Parathyroid adenoma (tissue), 2 donors: ENCODE measurements at regions not wholly inside any gene's neighbourhood (a gene's known extent, or its start where the extent isn't known, plus 50 kb on each side); places are given as distances from the start of the nearest gene placed in this dataset.

Source experiments
- H2AFZ ChIP-seq: fragments of 300-600 bp; sonication (generic); one replicate; pipeline ENCODE4 v1.7.0; 2017; ENCODE audit warnings: antibody characterized with exemption, mild to moderate bottlenecking
- H3K27ac ChIP-seq: fragments of 300-600 bp; sonication (generic); one replicate; pipeline ENCODE4 v1.7.0; 2017
- H3K27me3 ChIP-seq: fragments of 300-600 bp; sonication (generic); one replicate; pipeline ENCODE4 v1.7.0; 2017; ENCODE audit warnings: low read length; ENCODE audit not compliant: control insufficient read depth, insufficient read depth
- H3K36me3 ChIP-seq: fragments of 300-600 bp; sonication (generic); one replicate; pipeline ENCODE4 v1.7.0; 2017; ENCODE audit warnings: low read length; ENCODE audit not compliant: control insufficient read depth, insufficient read depth
- H3K4me1 ChIP-seq: fragments of 300-600 bp; sonication (generic); one replicate; pipeline ENCODE4 v1.7.0; 2017; ENCODE audit warnings: control low read depth
- H3K4me2 ChIP-seq: fragments of 300-600 bp; sonication (generic); one replicate; pipeline ENCODE4 v1.7.0; 2017; ENCODE audit warnings: low read length
- H3K4me3 ChIP-seq: fragments of 300-600 bp; sonication (generic); one replicate; pipeline ENCODE4 v1.7.0; 2017; ENCODE audit warnings: low read depth, low read length
- H3K79me2 ChIP-seq: fragments of 300-600 bp; sonication (generic); one replicate; pipeline ENCODE4 v1.7.0; 2017; ENCODE audit warnings: control low read depth
- H3K9ac ChIP-seq: fragments of 300-600 bp; sonication (generic); one replicate; pipeline ENCODE4 v1.7.0; 2017; ENCODE audit warnings: mild to moderate bottlenecking
- H3K9me3 ChIP-seq: fragments of 300-600 bp; sonication (generic); one replicate; pipeline ENCODE4 v1.7.0; 2017; ENCODE audit warnings: low read length; ENCODE audit not compliant: control insufficient read depth
- TF ChIP-seq, protein P1 (sequence below): fragments of 300-600 bp; sonication (generic); IDR thresholded peaks from one replicate; pipeline ENCODE4 v1.7.0; 2017; ENCODE audit warnings: antibody characterized with exemption, mild to moderate bottlenecking
- donor health status: primary hyperparathyroidism.

GRCh38 chr2:35997488-35997887 is 358.1 kb upstream of the CRIM1 start:
- Histone ChIP-seq H3K4me2 (no peak overlapping the region), H3K9ac (no peak overlapping the region), H3K27ac (no peak overlapping the region), H3K36me3 (no peaks in the 10 kb centered on the region), H3K4me3 (no peak overlapping the region), H3K9me3 (no peaks in the 10 kb centered on the region), H3K79me2 (no peaks in the 10 kb centered on the region), H3K4me1 (no peaks in the 10 kb centered on the region), H2AFZ (no peak overlapping the region), H3K27me3 (no peaks in the 10 kb centered on the region)
- TF ChIP-seq, protein P1, sequence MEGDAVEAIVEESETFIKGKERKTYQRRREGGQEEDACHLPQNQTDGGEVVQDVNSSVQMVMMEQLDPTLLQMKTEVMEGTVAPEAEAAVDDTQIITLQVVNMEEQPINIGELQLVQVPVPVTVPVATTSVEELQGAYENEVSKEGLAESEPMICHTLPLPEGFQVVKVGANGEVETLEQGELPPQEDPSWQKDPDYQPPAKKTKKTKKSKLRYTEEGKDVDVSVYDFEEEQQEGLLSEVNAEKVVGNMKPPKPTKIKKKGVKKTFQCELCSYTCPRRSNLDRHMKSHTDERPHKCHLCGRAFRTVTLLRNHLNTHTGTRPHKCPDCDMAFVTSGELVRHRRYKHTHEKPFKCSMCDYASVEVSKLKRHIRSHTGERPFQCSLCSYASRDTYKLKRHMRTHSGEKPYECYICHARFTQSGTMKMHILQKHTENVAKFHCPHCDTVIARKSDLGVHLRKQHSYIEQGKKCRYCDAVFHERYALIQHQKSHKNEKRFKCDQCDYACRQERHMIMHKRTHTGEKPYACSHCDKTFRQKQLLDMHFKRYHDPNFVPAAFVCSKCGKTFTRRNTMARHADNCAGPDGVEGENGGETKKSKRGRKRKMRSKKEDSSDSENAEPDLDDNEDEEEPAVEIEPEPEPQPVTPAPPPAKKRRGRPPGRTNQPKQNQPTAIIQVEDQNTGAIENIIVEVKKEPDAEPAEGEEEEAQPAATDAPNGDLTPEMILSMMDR: no peak

DNA sequence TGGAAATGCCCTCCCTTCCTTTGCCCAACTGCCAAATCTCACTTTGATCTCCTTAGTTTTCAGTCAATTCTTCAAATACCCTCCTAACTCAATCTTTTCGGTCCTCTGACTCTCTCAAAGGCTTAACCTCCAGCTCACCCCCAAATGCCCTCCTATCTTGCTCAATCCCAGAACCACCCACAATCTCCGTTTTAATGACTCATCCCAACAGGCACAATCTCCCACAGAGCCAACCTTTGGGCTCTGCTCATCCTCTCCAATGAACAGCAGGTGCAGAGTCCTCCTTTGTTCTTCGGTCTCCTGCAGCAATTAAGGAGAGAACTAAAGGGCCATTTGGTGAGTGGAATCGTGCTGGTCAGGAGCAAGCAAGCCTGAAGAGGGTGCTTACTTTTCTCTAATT is 366.1 kb upstream of the CRIM1 start:
- Histone ChIP-seq H3K4me1 (no peaks in the 10 kb centered on the region), H3K27ac (no peak overlapping the region), H3K4me2 (no peak overlapping the region), H3K27me3 (no peaks in the 10 kb centered on the region), H3K9me3 (peaks cover 2% of the 10 kb centered on the region), H3K36me3 (no peaks in the 10 kb centered on the region), H2AFZ (no peak overlapping the region), H3K9ac (no peak overlapping the region), H3K79me2 (no peaks in the 10 kb centered on the region), H3K4me3 (no peak overlapping the region)
- TF ChIP-seq, protein P1: no peak

DNA sequence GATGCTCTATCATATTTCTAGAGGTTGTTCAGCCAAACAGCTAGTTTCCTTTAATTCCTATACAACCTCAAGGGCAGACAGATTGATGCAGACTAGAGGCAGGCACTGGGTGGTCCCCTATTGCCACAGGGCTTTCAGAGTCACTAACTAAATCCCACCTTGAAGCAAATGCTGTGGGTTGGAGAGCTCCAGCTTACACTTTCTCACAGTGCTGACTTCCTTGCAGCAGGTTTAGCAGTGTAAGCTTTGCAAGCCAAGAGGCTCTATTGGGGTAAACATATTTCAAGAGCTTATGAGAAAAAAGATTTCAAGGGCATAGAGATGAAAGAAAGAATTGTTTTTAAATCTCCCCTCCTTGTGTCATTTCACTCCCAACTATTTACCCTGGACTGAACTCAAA is 366.5 kb upstream of the CRIM1 start:
- TF ChIP-seq, protein P1: no peak
- Histone ChIP-seq H3K9me3 (peaks cover 2% of the 10 kb centered on the region), H2AFZ (no peak overlapping the region), H3K9ac (no peak overlapping the region), H3K27ac (no peak overlapping the region), H3K4me2 (no peak overlapping the region), H3K79me2 (no peaks in the 10 kb centered on the region), H3K27me3 (no peaks in the 10 kb centered on the region), H3K36me3 (no peaks in the 10 kb centered on the region), H3K4me1 (no peaks in the 10 kb centered on the region), H3K4me3 (no peak overlapping the region)

DNA sequence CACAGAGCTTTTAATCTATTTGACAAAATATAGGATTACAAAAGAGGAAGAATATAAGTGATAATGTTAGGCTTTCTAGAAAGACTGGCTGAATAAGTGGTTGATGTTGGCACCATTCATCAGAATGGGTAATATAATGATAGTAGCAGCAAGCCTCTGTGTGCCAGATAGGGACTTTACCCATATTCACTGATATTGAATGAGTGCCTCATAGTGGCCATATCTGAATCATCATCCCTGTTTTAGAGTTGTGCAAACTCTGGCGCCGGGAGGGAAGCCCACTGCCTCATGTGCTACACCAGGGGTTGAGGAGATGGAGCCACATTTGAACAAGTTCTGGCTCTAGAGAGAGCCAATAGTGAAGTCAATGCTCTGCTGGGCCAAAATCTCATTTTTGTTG is 368.7 kb upstream of the CRIM1 start:
- no peak overlapping the region for H3K9ac ChIP-seq
- H3K27ac ChIP-seq: no peak overlapping the region
- TF ChIP-seq, protein P1: no peak
- no peaks in the 10 kb centered on the region for H3K79me2 ChIP-seq
- no peak overlapping the region for H2AFZ ChIP-seq
- no peak overlapping the region for H3K4me3 ChIP-seq
- no peaks in the 10 kb centered on the region for H3K27me3 ChIP-seq
- H3K9me3 ChIP-seq: peaks cover 2% of the 10 kb centered on the region
- no peak overlapping the region for H3K4me2 ChIP-seq
- H3K4me1 ChIP-seq: no peaks in the 10 kb centered on the region
- no peaks in the 10 kb centered on the region for H3K36me3 ChIP-seq

- Histone ChIP-seq H3K36me3 (no peaks in the 10 kb centered on the region), H2AFZ (no peak overlapping the region), H3K27ac (no peak overlapping the region), H3K4me3 (no peak overlapping the region), H3K9me3 (no peaks in the 10 kb centered on the region), H3K79me2 (no peaks in the 10 kb centered on the region), H3K9ac (no peak overlapping the region), H3K4me2 (no peak overlapping the region), H3K27me3 (no peaks in the 10 kb centered on the region), H3K4me1 (no peaks in the 10 kb centered on the region)
- TF ChIP-seq, protein P1: no peak
These were observed 377.4 kb upstream of the CRIM1 start for GRCh38 chr2:35978218-35978617.
